ENCODE measurements at regions not wholly inside any gene's neighbourhood (a gene's known extent, or its start where the extent isn't known, plus 50 kb on each side); places are given as distances from the start of the nearest gene placed in this dataset.
"Not testable (repeated sequence)": the region's sequence is repeated elsewhere in the genome, so short reads cannot be mapped to it uniquely, and the experiment has no call there.

DNA sequence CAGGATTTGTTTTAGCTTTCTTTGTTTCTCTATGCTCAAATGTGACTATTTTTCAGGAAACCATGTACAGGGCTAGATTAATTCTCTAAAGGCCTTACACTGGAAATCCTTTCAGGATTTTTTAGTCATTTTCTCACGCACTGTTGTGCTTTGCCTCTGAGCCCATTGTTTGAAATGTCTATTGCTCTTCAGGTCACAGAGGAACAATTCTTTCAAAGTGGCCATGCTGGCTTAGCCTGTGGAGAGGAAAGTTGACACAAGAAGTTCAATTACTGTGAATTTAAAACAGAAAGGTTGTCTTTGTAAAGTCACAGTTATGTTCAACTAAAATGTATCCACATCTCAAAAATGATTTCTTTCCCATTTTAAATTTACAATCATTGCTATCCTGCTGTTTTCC, 1071.7 kb upstream of the POT1 start:
- H3K9me3 Mint-ChIP-seq, result peaks cover 8% of the 10 kb centered on the region
- no peak for ATAC-seq (replicated peaks)
- no peaks in the 10 kb centered on the region for H3K27me3 Mint-ChIP-seq
- no peak overlapping the region for H3K27ac Mint-ChIP-seq
- H3K36me3 Mint-ChIP-seq (ENCODE audit: low read depth), result no peaks in the 10 kb centered on the region
- H3K4me1 Mint-ChIP-seq, result no peaks in the 10 kb centered on the region
- no peak overlapping the region for H3K4me3 Mint-ChIP-seq

- H3K4me1 Mint-ChIP-seq, result no peaks in the 10 kb centered on the region
- H3K4me3 Mint-ChIP-seq, result no peak overlapping the region
- ATAC-seq (replicated peaks), result no peak
- no peaks in the 10 kb centered on the region for H3K27me3 Mint-ChIP-seq
- H3K9me3 Mint-ChIP-seq, result peaks cover 9% of the 10 kb centered on the region
- no peak overlapping the region for H3K27ac Mint-ChIP-seq
- H3K36me3 Mint-ChIP-seq (ENCODE audit: low read depth), result no peaks in the 10 kb centered on the region
Measured at GRCh38 chr7:125984795-125985194, 1055.2 kb upstream of the POT1 start.

DNA sequence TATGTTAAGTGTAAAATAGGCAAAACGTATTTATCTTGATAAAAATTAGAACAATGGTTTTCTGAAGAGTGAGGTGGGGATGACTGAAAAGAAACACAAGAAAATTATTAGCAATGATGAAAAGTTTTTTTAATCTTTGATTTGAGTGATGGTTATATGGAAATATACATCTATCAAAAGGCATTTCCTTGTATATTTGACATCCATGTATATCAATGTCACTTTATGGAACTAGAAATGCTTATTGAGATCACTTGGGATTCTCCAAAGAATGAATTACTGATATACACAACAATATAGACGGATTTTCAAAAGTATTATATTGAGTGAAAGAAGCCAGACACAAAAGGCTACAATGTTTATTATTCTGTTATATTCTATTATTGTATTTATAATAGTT, 1042.0 kb upstream of the POT1 start:
- H3K27me3 Mint-ChIP-seq, result no peaks in the 10 kb centered on the region
- no peaks in the 10 kb centered on the region for H3K36me3 Mint-ChIP-seq (ENCODE audit: low read depth)
- peaks cover 1% of the 10 kb centered on the region for H3K9me3 Mint-ChIP-seq
- no peak overlapping the region for H3K27ac Mint-ChIP-seq
- ATAC-seq (replicated peaks), result no peak
- H3K4me1 Mint-ChIP-seq, result no peaks in the 10 kb centered on the region
- H3K4me3 Mint-ChIP-seq, result no peak overlapping the region

DNA sequence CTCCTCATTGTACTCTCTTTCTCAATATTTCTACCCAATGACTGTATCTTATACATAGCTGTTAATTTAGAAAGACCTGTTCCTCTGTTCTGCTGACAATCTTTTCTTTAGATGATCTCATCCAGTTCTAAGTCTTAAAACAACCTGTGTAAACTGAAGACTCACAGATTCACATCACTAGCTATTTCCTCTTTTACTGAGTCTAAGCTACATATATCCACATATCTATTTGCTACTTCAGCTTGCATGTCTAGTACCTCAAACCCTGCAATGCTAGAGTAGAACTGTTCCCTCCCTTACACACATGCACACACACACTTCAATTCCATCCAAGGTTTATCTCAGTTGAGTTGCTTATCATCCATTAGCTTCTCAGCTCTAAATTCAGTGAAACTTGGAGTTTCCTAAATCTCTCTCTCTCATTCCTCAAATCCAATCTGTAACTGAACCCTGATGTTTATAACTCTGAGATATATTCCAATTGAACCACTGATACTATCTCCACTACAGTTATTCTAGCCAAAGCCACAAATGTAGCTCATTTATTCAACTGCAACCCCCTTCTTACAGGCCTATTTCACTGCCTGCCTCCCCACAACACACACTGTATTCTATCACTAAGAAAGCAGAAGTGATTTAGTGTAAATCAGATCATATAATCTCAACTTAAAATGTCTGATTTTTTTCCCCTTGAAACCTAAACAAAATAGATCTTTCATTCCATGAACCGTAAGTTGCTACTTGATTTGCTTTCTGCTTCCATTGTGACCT, 1036.8 kb upstream of the POT1 start:
- no peaks in the 10 kb centered on the region for H3K36me3 Mint-ChIP-seq (ENCODE audit: low read depth)
- H3K9me3 Mint-ChIP-seq, result peaks cover 12% of the 10 kb centered on the region
- H3K27ac Mint-ChIP-seq, result no peak overlapping the region

DNA sequence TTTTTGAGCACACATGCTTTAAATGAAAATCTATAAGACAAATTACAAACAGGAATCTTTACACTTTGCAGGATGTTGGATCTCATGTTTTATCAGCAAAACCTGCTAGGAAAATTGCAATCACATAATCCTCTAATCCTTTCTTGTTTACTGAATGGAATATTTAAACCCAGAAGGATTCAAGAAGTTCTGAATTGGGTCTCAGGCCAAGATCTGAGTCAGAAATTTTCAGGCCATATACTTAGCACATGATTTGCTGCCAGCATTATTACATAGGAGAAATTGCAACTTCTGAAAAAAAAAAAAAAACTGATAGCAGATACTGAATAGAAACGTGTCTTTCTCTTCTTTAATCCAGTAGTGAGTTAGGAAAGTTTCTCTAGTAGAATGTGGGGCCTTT, 1005.3 kb upstream of the POT1 start:
- Mint-ChIP-seq H3K27ac (no peak overlapping the region), H3K4me1 (no peaks in the 10 kb centered on the region), H3K27me3 (no peaks in the 10 kb centered on the region), H3K36me3 (ENCODE audit: low read depth) (no peaks in the 10 kb centered on the region), H3K4me3 (no peak overlapping the region), H3K9me3 (peaks cover 7% of the 10 kb centered on the region)
- no peak for ATAC-seq (replicated peaks)

More for the DNA sequence above, 1036.8 kb upstream of the POT1 start:
- Mint-ChIP-seq H3K4me1 (no peaks in the 10 kb centered on the region), H3K27me3 (no peaks in the 10 kb centered on the region), H3K4me3 (no peak overlapping the region)
- ATAC-seq (replicated peaks), result no peak

DNA sequence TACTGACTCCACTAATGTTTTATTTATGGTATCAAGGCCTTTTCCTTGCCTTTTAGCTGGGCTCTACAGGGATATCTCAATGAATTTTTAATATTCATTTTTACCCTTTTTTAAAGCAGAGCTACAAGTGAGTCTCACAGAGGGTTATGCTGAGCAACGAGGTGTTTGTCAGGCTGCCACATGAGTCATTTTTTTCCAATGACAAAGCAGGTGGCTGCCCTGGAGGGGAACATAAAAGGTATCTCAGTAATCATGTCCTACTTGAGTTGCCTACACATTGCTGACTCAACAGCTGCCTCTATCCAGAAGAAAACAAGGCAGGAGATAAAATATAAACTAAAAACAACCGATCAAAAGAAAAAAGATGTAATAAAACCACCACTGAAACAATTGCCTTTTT, 1004.9 kb upstream of the POT1 start:
- Mint-ChIP-seq H3K36me3 (ENCODE audit: low read depth) (no peaks in the 10 kb centered on the region), H3K4me1 (no peaks in the 10 kb centered on the region), H3K27ac (no peak overlapping the region), H3K4me3 (no peak overlapping the region), H3K27me3 (no peaks in the 10 kb centered on the region), H3K9me3 (peaks cover 8% of the 10 kb centered on the region)
- ATAC-seq (replicated peaks), result no peak

DNA sequence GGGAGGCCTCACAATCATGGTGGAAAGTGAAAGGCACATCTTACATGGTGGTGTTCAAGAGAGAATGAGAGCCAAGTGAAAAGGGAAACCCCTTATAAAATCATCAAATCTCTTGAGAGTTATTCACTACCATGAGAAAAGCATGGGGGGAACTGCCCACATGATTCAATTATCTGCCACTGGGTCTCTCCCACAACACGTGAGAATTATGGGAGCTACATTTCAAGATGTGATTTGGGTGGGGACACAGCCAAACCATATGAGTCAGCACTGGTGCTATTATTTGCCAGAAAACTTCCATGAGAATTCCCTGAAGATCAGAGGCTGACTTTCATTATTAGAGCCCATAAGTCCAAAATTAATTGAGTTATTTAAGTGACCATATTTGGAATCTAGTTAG, 1001.2 kb upstream of the POT1 start:
- Mint-ChIP-seq H3K27me3 (no peaks in the 10 kb centered on the region), H3K9me3 (peaks cover 13% of the 10 kb centered on the region), H3K4me3 (no peak overlapping the region), H3K4me1 (no peaks in the 10 kb centered on the region), H3K36me3 (ENCODE audit: low read depth) (no peaks in the 10 kb centered on the region), H3K27ac (no peak overlapping the region)
- no peak for ATAC-seq (replicated peaks)

- peaks cover 11% of the 10 kb centered on the region for H3K9me3 Mint-ChIP-seq
- ATAC-seq (replicated peaks), result no peak
- no peaks in the 10 kb centered on the region for H3K4me1 Mint-ChIP-seq
- no peak overlapping the region for H3K27ac Mint-ChIP-seq
- no peaks in the 10 kb centered on the region for H3K27me3 Mint-ChIP-seq
- no peak overlapping the region for H3K4me3 Mint-ChIP-seq
- H3K36me3 Mint-ChIP-seq (ENCODE audit: low read depth), result no peaks in the 10 kb centered on the region
Measured at GRCh38 chr7:125927556-125927955, 997.9 kb upstream of the POT1 start.

DNA sequence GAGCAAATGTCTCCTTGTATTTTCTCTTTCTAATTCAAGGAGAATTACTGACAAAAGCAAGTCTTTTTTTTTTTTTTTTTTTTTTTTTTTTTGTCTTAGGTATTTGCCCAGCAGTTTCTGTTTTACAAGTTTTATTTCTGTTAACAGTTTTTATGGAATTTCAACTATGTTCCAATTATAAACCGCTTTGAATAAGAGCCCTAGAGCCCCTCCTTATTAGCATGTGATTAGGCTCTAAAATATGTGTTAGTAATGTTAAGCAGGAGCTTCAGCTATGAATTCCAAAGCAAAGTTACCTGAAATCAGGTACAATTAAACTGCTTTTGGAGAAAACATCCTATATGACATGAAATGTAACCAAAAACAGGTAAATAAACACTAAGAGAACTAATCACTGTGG, 997.0 kb upstream of the POT1 start:
- H3K4me3 Mint-ChIP-seq, result no peak overlapping the region
- no peaks in the 10 kb centered on the region for H3K4me1 Mint-ChIP-seq
- peaks cover 11% of the 10 kb centered on the region for H3K9me3 Mint-ChIP-seq
- no peak overlapping the region for H3K27ac Mint-ChIP-seq
- H3K36me3 Mint-ChIP-seq (ENCODE audit: low read depth), result no peaks in the 10 kb centered on the region
- no peak for ATAC-seq (replicated peaks)
- H3K27me3 Mint-ChIP-seq, result no peaks in the 10 kb centered on the region

GRCh38 chr7:125924037-125924436, 994.4 kb upstream of the POT1 start:
- no peaks in the 10 kb centered on the region for H3K36me3 Mint-ChIP-seq (ENCODE audit: low read depth)
- peaks cover 7% of the 10 kb centered on the region for H3K9me3 Mint-ChIP-seq
- no peak overlapping the region for H3K27ac Mint-ChIP-seq
- no peak for ATAC-seq (replicated peaks)
- H3K27me3 Mint-ChIP-seq, result no peaks in the 10 kb centered on the region
- no peak overlapping the region for H3K4me3 Mint-ChIP-seq
- no peaks in the 10 kb centered on the region for H3K4me1 Mint-ChIP-seq

DNA sequence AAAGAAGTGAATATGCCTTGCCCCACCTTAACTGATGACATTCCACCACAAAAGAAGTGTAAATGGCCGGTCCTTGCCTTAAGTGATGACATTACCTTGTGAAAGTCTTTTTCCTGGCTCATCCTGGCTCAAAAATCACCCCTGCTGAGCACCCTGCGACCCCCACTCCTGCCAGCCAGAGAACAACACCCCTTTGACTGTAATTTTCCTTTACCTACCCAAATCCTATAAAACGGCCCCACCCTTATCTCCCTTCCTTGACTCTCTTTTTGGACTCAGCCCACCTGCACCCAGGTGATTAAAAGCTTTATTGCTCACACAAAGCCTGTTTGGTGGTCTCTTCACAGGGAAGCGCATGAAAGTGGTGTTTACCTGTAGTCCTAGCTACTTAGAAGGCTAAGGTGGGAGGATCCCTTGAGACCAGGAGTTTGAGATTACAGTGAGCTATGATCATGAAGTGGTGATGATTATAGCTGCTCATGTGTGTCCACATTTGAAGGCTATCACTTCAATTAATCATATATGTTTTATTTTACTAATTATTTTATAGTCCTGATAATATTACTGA, 985.8 kb upstream of the POT1 start:
- not testable (repeated sequence) for H3K4me1 Mint-ChIP-seq; H3K27ac Mint-ChIP-seq; H3K36me3 Mint-ChIP-seq (ENCODE audit: low read depth); ATAC-seq (replicated peaks); H3K27me3 Mint-ChIP-seq; H3K4me3 Mint-ChIP-seq
- H3K9me3 Mint-ChIP-seq, result peaks cover 23% of the 10 kb centered on the region

DNA sequence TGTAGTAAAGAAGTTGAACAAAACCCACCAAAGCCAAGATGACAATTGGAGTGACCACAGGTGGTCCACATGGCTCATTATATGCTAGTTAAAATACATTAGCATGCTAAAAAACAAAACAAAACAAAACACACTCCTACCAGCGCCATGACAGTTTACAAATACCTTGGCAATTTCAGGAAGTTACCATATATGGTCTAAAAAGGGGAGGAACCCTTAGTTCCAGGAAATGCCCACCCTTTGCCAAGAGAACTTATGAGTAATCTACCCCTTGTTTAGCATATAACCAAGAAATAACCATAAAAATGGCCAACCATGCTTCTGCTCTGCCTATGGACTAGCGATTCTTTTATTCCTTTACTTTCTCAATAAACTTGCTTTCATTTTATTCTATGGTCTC, 979.1 kb upstream of the POT1 start:
- ATAC-seq (replicated peaks), result no peak
- Mint-ChIP-seq H3K27me3 (no peaks in the 10 kb centered on the region), H3K27ac (no peak overlapping the region), H3K36me3 (ENCODE audit: low read depth) (no peaks in the 10 kb centered on the region), H3K4me1 (no peaks in the 10 kb centered on the region), H3K4me3 (no peak overlapping the region), H3K9me3 (peaks cover 29% of the 10 kb centered on the region)

- no peaks in the 10 kb centered on the region for H3K4me1 Mint-ChIP-seq
- ATAC-seq (replicated peaks), result no peak
- no peak overlapping the region for H3K27ac Mint-ChIP-seq
- no peak overlapping the region for H3K4me3 Mint-ChIP-seq
- H3K9me3 Mint-ChIP-seq, result peaks cover 10% of the 10 kb centered on the region
- H3K27me3 Mint-ChIP-seq, result no peaks in the 10 kb centered on the region
- no peaks in the 10 kb centered on the region for H3K36me3 Mint-ChIP-seq (ENCODE audit: low read depth)
Measured at GRCh38 chr7:125899577-125899976, 970.0 kb upstream of the POT1 start.

- Mint-ChIP-seq H3K4me1 (no peaks in the 10 kb centered on the region), H3K9me3 (peaks cover 4% of the 10 kb centered on the region)
Measured at GRCh38 chr7:125892434-125892833, 962.8 kb upstream of the POT1 start.

DNA sequence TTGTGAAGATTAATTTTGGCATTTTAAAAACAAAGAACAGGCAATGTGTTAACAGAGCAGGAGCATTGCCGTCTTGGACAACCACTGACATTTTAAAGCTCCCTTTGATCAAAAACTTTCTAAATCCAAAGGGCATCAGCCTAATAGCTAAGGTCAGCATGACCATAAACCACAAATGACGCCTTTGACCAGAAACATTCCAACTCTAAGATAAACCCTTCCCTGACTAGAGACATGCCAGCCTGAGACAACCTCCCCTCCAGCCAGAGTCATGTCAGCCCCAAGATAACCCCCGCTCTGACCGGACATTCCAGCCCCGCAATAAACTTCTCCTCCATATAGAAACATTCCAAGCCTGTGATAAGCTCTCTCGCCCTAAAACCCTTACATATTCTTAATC, 949.4 kb upstream of the POT1 start:
- no peak for ATAC-seq (replicated peaks)
- no peak overlapping the region for H3K27ac Mint-ChIP-seq
- no peaks in the 10 kb centered on the region for H3K9me3 Mint-ChIP-seq
- no peak overlapping the region for H3K4me3 Mint-ChIP-seq
- no peaks in the 10 kb centered on the region for H3K4me1 Mint-ChIP-seq
- no peaks in the 10 kb centered on the region for H3K36me3 Mint-ChIP-seq (ENCODE audit: low read depth)
- no peaks in the 10 kb centered on the region for H3K27me3 Mint-ChIP-seq

More at GRCh38 chr7:125892434-125892833, 962.8 kb upstream of the POT1 start:
- Mint-ChIP-seq H3K27ac (no peak overlapping the region), H3K4me3 (no peak overlapping the region), H3K36me3 (ENCODE audit: low read depth) (no peaks in the 10 kb centered on the region), H3K27me3 (no peaks in the 10 kb centered on the region)
- ATAC-seq (replicated peaks), result no peak

Data from activated T-helper 17 cell treated with anti-CD3 and anti-CD28 coated beads, Interleukin-2, amount 50 U/mL, for 72 hours (primary cell).